ENCODE measurements at regions not wholly inside any gene's neighbourhood (a gene's known extent, or its start where the extent isn't known, plus 50 kb on each side); places are given as distances from the start of the nearest gene placed in this dataset.

DNA sequence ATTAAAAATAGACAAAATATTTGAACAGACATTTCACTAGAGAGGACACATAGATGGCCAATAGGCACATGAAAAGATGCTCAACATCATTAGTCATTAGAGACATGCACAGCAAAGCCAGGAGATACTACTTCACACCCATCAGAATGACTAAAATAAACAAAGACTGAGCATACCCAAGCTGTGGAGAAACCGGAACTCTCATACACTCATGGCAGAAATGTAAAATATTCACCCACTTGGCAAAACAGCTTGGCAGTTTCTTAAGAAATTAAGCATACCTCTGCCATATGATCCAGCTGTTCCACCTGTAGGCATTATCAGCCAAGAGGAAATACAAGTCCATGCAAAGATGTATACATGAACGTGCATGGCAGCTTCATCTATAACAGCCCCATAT is 213.4 kb downstream of the TSHZ3 start:
- H3K4me2 ChIP-seq, result no peak overlapping the region
- H3K79me2 ChIP-seq (replicated peaks; ENCODE audit: insufficient read depth), result no peaks in the 10 kb centered on the region
- no peak for ATAC-seq
- no peak overlapping the region for H3K4me3 ChIP-seq
- no peak overlapping the region for H3K27ac ChIP-seq (ENCODE audit: low read depth)
- H4K20me1 ChIP-seq (replicated peaks; ENCODE audit: insufficient read depth), result no peaks in the 10 kb centered on the region
- no peak overlapping the region for H2AFZ ChIP-seq
- no peaks in the 10 kb centered on the region for H3K4me1 ChIP-seq (ENCODE audit: insufficient read depth)
- H3K9me2 ChIP-seq (ENCODE audit: insufficient read depth), result peaks cover 4% of the 10 kb centered on the region
- no peaks in the 10 kb centered on the region for H3K36me3 ChIP-seq (ENCODE audit: insufficient read depth)
- no peak for DNase-seq (ENCODE audit: low spot score)
- Mint-ChIP-seq H3K4me1 (no peaks in the 10 kb centered on the region), H3K9me3 (no peaks in the 10 kb centered on the region; the same call in 2 of the 3 replicates), H3K4me3 (no peak overlapping the region), H3K27me3 (ENCODE audit: insufficient read depth, low read depth, poor library complexity) (no peaks in the 10 kb centered on the region), H3K36me3 (ENCODE audit: low read depth) (no peaks in the 10 kb centered on the region), H3K27ac (no peak overlapping the region)
- H3K27me3 ChIP-seq (ENCODE audit: insufficient read depth), result no peaks in the 10 kb centered on the region
- no peaks in the 10 kb centered on the region for H3F3A ChIP-seq (replicated peaks; ENCODE audit: low read depth)
- no peak for TF ChIP-seq CREB1 (CRISPR knock-in tag; IDR thresholded peaks at IDR 0.05; ENCODE audit: low read depth)
- TF ChIP-seq, protein P1, sequence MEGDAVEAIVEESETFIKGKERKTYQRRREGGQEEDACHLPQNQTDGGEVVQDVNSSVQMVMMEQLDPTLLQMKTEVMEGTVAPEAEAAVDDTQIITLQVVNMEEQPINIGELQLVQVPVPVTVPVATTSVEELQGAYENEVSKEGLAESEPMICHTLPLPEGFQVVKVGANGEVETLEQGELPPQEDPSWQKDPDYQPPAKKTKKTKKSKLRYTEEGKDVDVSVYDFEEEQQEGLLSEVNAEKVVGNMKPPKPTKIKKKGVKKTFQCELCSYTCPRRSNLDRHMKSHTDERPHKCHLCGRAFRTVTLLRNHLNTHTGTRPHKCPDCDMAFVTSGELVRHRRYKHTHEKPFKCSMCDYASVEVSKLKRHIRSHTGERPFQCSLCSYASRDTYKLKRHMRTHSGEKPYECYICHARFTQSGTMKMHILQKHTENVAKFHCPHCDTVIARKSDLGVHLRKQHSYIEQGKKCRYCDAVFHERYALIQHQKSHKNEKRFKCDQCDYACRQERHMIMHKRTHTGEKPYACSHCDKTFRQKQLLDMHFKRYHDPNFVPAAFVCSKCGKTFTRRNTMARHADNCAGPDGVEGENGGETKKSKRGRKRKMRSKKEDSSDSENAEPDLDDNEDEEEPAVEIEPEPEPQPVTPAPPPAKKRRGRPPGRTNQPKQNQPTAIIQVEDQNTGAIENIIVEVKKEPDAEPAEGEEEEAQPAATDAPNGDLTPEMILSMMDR (conservative IDR thresholded peaks at IDR 0.05; ENCODE audit: low read depth in 2 of 2), result no peak
- no peak for TF ChIP-seq ZNF331 (CRISPR knock-in tag; IDR thresholded peaks at IDR 0.05; ENCODE audit: low read depth)
- TF ChIP-seq, protein P2, sequence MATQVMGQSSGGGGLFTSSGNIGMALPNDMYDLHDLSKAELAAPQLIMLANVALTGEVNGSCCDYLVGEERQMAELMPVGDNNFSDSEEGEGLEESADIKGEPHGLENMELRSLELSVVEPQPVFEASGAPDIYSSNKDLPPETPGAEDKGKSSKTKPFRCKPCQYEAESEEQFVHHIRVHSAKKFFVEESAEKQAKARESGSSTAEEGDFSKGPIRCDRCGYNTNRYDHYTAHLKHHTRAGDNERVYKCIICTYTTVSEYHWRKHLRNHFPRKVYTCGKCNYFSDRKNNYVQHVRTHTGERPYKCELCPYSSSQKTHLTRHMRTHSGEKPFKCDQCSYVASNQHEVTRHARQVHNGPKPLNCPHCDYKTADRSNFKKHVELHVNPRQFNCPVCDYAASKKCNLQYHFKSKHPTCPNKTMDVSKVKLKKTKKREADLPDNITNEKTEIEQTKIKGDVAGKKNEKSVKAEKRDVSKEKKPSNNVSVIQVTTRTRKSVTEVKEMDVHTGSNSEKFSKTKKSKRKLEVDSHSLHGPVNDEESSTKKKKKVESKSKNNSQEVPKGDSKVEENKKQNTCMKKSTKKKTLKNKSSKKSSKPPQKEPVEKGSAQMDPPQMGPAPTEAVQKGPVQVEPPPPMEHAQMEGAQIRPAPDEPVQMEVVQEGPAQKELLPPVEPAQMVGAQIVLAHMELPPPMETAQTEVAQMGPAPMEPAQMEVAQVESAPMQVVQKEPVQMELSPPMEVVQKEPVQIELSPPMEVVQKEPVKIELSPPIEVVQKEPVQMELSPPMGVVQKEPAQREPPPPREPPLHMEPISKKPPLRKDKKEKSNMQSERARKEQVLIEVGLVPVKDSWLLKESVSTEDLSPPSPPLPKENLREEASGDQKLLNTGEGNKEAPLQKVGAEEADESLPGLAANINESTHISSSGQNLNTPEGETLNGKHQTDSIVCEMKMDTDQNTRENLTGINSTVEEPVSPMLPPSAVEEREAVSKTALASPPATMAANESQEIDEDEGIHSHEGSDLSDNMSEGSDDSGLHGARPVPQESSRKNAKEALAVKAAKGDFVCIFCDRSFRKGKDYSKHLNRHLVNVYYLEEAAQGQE (IDR thresholded peaks at IDR 0.05; ENCODE audit: unreplicated experiment), result no peak
- no peak for TF ChIP-seq POLR2AphosphoS5 (IDR thresholded peaks at IDR 0.05; ENCODE audit: low read depth)
- TF ChIP-seq JUNB (IDR thresholded peaks at IDR 0.05; ENCODE audit: unreplicated experiment), result no peak
- TF ChIP-seq, protein P3, sequence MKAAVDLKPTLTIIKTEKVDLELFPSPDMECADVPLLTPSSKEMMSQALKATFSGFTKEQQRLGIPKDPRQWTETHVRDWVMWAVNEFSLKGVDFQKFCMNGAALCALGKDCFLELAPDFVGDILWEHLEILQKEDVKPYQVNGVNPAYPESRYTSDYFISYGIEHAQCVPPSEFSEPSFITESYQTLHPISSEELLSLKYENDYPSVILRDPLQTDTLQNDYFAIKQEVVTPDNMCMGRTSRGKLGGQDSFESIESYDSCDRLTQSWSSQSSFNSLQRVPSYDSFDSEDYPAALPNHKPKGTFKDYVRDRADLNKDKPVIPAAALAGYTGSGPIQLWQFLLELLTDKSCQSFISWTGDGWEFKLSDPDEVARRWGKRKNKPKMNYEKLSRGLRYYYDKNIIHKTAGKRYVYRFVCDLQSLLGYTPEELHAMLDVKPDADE (IDR thresholded peaks at IDR 0.05), result no peak
- TF ChIP-seq EZH2phosphoT487 (IDR thresholded peaks at IDR 0.05; ENCODE audit: unreplicated experiment), result no peak
- TF ChIP-seq, protein P4, sequence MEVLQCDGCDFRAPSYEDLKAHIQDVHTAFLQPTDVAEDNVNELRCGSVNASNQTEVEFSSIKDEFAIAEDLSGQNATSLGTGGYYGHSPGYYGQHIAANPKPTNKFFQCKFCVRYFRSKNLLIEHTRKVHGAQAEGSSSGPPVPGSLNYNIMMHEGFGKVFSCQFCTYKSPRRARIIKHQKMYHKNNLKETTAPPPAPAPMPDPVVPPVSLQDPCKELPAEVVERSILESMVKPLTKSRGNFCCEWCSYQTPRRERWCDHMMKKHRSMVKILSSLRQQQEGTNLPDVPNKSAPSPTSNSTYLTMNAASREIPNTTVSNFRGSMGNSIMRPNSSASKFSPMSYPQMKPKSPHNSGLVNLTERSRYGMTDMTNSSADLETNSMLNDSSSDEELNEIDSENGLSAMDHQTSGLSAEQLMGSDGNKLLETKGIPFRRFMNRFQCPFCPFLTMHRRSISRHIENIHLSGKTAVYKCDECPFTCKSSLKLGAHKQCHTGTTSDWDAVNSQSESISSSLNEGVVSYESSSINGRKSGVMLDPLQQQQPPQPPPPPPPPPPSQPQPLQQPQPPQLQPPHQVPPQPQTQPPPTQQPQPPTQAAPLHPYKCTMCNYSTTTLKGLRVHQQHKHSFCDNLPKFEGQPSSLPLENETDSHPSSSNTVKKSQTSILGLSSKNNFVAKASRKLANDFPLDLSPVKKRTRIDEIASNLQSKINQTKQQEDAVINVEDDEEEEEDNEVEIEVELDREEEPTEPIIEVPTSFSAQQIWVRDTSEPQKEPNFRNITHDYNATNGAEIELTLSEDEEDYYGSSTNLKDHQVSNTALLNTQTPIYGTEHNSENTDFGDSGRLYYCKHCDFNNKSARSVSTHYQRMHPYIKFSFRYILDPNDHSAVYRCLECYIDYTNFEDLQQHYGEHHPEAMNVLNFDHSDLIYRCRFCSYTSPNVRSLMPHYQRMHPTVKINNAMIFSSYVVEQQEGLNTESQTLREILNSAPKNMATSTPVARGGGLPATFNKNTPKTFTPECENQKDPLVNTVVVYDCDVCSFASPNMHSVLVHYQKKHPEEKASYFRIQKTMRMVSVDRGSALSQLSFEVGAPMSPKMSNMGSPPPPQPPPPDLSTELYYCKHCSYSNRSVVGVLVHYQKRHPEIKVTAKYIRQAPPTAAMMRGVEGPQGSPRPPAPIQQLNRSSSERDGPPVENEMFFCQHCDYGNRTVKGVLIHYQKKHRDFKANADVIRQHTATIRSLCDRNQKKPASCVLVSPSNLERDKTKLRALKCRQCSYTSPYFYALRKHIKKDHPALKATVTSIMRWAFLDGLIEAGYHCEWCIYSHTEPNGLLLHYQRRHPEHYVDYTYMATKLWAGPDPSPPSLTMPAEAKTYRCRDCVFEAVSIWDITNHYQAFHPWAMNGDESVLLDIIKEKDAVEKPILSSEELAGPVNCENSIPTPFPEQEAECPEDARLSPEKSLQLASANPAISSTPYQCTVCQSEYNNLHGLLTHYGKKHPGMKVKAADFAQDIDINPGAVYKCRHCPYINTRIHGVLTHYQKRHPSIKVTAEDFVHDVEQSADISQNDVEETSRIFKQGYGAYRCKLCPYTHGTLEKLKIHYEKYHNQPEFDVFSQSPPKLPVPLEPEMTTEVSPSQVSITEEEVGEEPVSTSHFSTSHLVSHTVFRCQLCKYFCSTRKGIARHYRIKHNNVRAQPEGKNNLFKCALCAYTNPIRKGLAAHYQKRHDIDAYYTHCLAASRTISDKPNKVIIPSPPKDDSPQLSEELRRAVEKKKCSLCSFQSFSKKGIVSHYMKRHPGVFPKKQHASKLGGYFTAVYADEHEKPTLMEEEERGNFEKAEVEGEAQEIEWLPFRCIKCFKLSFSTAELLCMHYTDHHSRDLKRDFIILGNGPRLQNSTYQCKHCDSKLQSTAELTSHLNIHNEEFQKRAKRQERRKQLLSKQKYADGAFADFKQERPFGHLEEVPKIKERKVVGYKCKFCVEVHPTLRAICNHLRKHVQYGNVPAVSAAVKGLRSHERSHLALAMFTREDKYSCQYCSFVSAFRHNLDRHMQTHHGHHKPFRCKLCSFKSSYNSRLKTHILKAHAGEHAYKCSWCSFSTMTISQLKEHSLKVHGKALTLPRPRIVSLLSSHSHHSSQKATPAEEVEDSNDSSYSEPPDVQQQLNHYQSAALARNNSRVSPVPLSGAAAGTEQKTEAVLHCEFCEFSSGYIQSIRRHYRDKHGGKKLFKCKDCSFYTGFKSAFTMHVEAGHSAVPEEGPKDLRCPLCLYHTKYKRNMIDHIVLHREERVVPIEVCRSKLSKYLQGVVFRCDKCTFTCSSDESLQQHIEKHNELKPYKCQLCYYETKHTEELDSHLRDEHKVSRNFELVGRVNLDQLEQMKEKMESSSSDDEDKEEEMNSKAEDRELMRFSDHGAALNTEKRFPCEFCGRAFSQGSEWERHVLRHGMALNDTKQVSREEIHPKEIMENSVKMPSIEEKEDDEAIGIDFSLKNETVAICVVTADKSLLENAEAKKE (CRISPR knock-in tag; IDR thresholded peaks at IDR 0.05), result no peak
- TF ChIP-seq ZNF114 (CRISPR knock-in tag; IDR thresholded peaks at IDR 0.05), result no peak
- no peak for TF ChIP-seq STAT1 (IDR thresholded peaks at IDR 0.05; ENCODE audit: unreplicated experiment)
- TF ChIP-seq EZH2 (IDR thresholded peaks at IDR 0.05; ENCODE audit: low read depth, unreplicated experiment), result no peak
- no peak for TF ChIP-seq NANOG (IDR thresholded peaks at IDR 0.05; ENCODE audit: borderline replicate concordance)
